ENCODE measurements at regions not wholly inside any gene's neighbourhood (a gene's known extent, or its start where the extent isn't known, plus 50 kb on each side); places are given as distances from the start of the nearest gene placed in this dataset.

DNA sequence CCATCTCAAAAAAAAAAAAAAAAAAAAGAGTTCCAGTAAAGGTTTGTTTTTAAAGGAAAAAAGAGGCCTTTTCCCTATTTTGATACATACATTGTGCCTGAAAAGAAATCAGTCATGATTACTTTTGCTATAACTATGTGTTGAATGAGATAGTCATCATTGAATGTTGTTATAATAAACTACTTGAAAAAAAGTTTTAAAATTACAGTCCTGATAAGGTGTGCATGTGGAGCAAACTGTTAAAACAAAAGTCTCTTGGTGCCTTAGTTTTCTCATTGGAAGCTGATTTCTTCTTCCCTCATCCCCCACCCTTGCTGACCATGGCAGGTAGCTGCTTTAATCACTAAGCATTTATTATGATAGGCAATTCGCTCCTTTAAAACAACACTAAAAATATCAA lies 172.3 kb upstream of the TBCA start:
- intact Hi-C loops (cut with DNase I, micrococcal nuclease), result no loop called here
- Histone ChIP-seq H3K4me3 (no peak overlapping the region), H3K4me1 (ENCODE audit: low read depth) (no peaks in the 10 kb centered on the region), H3K36me3 (ENCODE audit: low read depth) (no peaks in the 10 kb centered on the region), H3K9me3 (no peaks in the 10 kb centered on the region)
- TF ChIP-seq, protein P1, sequence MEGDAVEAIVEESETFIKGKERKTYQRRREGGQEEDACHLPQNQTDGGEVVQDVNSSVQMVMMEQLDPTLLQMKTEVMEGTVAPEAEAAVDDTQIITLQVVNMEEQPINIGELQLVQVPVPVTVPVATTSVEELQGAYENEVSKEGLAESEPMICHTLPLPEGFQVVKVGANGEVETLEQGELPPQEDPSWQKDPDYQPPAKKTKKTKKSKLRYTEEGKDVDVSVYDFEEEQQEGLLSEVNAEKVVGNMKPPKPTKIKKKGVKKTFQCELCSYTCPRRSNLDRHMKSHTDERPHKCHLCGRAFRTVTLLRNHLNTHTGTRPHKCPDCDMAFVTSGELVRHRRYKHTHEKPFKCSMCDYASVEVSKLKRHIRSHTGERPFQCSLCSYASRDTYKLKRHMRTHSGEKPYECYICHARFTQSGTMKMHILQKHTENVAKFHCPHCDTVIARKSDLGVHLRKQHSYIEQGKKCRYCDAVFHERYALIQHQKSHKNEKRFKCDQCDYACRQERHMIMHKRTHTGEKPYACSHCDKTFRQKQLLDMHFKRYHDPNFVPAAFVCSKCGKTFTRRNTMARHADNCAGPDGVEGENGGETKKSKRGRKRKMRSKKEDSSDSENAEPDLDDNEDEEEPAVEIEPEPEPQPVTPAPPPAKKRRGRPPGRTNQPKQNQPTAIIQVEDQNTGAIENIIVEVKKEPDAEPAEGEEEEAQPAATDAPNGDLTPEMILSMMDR (IDR thresholded peaks at IDR 0.05), result no peak
- ATAC-seq, result no peak
- DNase-seq, result no peak

- H3K4me3 ChIP-seq, result no peak overlapping the region
These were observed 170.9 kb upstream of the TBCA start for GRCh38 chr5:77947041-77947428.

GRCh38 chr5:77946381-77947040 lies 170.4 kb upstream of the TBCA start:
- Histone ChIP-seq H3K4me3 (no peak overlapping the region), H3K9me3 (no peaks in the 10 kb centered on the region), H3K36me3 (ENCODE audit: low read depth) (no peaks in the 10 kb centered on the region), H3K4me1 (ENCODE audit: low read depth) (no peaks in the 10 kb centered on the region)
- ATAC-seq (no peak), DNase-seq (no peak)
- intact Hi-C loops (cut with DNase I, micrococcal nuclease), result no loop called here
- TF ChIP-seq, protein P1 (IDR thresholded peaks at IDR 0.05), result no peak

More at GRCh38 chr5:77947041-77947428, 170.9 kb upstream of the TBCA start:
- no peaks in the 10 kb centered on the region for H3K4me1 ChIP-seq (ENCODE audit: low read depth)
- intact Hi-C loops (cut with DNase I, micrococcal nuclease), result no loop called here
- no peaks in the 10 kb centered on the region for H3K9me3 ChIP-seq
- DNase-seq (no peak), ATAC-seq (no peak)
- TF ChIP-seq, protein P1 (IDR thresholded peaks at IDR 0.05), result no peak
- H3K36me3 ChIP-seq (ENCODE audit: low read depth), result no peaks in the 10 kb centered on the region

- intact Hi-C loops (cut with DNase I, micrococcal nuclease), result no loop called here
- no peaks in the 10 kb centered on the region for H3K9me3 ChIP-seq
- ATAC-seq, result no peak
- DNase-seq, result no peak
- no peaks in the 10 kb centered on the region for H3K36me3 ChIP-seq (ENCODE audit: low read depth)
- no peak overlapping the region for H3K4me3 ChIP-seq
- TF ChIP-seq, protein P1 (IDR thresholded peaks at IDR 0.05), result no peak
- H3K4me1 ChIP-seq (ENCODE audit: low read depth), result no peaks in the 10 kb centered on the region
These were observed 169.7 kb upstream of the TBCA start for GRCh38 chr5:77945874-77946273.

DNA sequence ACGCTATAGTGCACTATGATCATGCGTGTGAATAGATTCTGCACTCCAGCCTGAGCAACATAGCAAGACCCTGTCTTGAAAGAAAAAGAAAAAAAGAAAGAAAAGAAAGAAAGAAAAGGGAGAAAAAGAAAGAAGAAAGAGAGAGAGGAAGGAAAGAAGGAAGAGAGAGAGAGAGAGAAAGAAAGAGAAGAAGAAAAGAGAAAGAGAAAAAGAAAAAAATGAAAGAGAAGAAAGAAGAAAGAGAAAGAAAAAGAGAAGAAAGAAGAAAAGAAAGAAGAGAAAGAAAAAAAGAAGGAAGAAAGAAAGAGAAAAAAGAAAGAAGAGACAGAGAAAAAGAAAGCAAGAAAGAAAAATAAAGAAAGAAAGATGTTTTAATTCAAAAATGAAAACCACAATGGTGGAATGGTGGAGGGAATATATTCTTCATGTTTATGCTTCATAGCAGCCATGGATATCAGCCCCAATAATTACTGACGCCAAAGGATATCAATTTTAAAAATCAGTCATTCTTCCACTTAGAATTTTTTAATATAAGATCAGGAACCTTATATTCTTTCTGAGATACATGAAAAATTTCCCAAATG lies 168.7 kb upstream of the TBCA start:
- H3K36me3 ChIP-seq (ENCODE audit: low read depth), result no peaks in the 10 kb centered on the region
- intact Hi-C loops (cut with DNase I, micrococcal nuclease), result no loop called here
- ATAC-seq (no peak), DNase-seq (no peak)
- H3K4me3 ChIP-seq, result no peak overlapping the region
- H3K9me3 ChIP-seq, result no peaks in the 10 kb centered on the region
- TF ChIP-seq, protein P1 (IDR thresholded peaks at IDR 0.05), result no peak
- no peaks in the 10 kb centered on the region for H3K4me1 ChIP-seq (ENCODE audit: low read depth)
